AG08395 (cell line): ENCODE measurements at regions not wholly inside any gene's neighbourhood (a gene's known extent, or its start where the extent isn't known, plus 50 kb on each side); places are given as distances from the start of the nearest gene placed in this dataset.
"Not testable (repeated sequence)": the region's sequence is repeated elsewhere in the genome, so short reads cannot be mapped to it uniquely, and the experiment has no call there.

Source experiments
- DNase-seq: peaks from one replicate; pipeline ENCODE4 v3.0.0; 2012; ENCODE audit warnings: mixed read lengths, low spot score

GRCh38 chr17:77548967-77549366 is 408.2 kb downstream of the SEC14L1 start:
- no peak for DNase-seq

- no peak for DNase-seq
Observed at GRCh38 chr17:77549726-77550366, 408.7 kb upstream of the TNRC6C start.

DNA sequence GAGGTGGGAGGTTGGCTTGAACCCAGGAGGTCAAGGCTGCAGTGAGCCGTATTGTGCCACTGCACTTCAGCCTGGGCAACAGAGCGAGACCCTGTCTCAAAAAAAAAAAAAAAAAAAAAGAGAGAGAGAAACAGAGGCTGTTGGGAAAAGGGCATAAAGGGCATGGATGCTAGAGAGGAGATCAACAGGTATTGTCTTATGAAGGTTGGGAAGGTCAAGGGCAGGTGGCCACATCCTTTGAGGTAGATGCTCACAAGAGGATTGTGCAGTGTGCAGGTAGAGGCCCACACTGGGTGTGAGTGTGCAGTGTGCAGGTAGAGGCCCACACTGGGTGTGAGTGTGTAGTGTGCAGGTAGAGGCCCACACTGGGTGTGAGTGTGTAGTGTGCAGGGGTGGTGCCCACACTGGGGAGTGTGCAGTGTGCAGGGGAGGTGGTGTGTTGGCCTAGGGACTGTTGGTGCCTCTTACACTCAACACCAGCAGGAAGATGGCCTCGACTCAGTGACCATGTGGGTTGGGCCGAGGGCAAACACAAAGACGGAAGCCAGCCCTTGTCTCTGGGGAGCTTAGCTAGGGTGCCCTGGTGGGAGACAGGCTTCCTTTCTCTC is 404.9 kb upstream of the TNRC6C start:
- no peak for DNase-seq

DNA sequence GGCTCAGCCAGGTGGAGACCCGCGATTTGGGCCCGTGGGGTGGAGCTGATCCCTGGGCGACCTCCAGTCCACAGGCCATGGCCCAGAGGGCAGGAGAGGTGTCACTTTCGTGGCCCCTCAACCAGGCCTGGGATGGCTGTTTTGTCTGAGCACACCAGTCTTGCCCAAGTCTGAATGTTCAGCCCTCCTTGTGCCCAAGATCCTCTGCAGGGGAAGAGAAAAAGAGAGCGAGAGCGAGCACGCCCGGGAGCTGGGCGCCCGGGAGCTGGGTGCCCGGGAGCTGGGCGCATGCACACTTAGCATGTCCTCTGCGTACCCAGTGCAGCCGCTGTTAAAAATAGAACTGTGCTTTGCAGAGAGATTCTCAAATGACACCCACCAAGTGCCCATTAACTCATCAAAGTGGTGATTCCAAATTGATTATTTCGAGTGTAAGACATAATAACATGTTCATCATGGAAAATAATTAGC is 403.3 kb upstream of the TNRC6C start:
- DNase-seq = no peak

- DNase-seq = no peak
Observed at GRCh38 chr17:77555741-77556291, 402.7 kb upstream of the TNRC6C start.

DNA sequence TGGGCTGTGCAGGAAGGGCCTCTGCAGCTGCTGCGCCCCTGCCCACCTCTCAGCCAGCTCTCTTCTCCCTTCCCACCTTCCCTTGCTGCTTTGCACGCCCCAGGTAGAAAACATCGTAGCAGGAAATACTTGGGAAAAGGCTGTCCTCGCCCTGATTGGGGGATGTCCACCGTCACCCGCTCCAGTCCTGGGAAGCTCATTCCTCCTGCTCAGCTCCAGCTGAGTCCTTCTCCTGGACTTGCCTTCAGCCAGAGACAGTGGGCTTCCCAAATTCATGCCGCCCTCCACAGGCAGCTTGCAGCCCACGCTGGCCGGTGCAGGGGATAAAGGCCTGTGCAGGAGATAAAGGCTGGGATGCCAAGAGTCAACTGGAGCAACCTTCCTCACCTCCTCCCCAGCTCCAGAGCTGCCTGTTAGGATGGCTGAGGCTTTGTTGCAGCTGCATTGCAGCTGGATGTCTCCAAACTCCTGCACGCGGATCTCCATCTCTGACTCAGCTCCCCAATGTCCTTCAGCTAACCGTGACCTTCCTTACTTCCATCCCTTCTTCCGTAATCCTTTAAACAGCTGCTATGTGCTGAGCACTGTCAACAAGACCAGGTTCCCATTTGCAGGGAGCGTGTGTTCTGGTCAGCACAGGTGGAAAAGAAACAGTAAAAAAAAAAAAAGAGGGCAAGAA is 402.0 kb upstream of the TNRC6C start:
- DNase-seq = no peak

GRCh38 chr17:77558846-77559626 is 399.5 kb upstream of the TNRC6C start:
- DNase-seq = no peak

GRCh38 chr17:77560381-77560780 is 398.1 kb upstream of the TNRC6C start:
- DNase-seq = no peak

DNA sequence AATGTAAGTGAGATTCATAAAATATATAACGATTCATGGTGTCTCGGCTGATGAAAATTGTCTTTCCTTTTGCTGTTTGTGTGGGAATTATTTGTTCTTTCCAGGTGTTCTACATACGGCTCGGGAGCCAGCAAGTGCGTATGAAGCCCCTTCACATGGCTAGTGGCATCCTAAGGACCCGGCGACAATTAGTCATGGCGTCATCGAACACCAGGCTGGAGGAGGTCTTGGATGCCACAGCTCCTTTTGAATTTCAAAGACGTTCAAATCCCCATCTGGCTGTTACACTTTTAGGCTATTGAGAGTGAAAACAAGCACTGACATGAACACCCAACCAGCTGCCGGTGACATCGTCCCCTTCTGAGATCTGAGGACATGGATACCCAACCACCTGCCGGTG is 397.7 kb upstream of the TNRC6C start:
- DNase-seq = no peak

GRCh38 chr17:77562361-77562760 is 396.1 kb upstream of the TNRC6C start:
- DNase-seq = not testable (repeated sequence)

DNA sequence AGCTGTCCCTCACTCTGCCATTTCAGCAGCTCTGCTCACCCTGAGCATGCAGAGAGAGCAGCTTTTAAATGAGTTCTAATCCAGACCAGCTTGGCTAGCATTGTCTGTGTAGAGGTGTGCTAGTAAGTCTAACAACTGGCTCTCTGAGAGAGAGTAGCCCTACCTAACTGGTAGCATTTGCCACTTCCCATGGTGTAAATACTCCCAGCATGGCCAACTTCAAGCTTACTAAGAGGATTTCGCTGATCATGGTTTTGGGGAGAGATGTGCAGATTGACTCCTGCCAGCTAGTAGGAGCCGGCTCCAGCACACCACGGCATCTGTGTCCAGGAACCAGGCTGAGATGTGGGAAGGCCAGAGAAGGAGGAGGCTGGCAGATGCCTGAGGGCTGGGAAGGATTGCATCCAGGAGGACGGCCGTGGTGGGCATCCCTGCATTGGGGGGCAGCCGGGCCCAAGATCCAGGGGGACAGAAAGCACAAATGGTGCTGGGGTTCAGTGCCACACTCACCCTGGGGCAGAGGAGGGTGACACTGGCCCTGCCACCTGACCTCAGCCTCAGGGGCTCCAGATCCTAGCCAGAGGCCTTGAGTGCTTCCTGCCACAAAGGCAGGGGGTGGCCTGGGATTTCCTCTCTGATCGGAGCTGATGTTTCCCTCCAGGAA is 394.9 kb upstream of the TNRC6C start:
- DNase-seq = no peak

GRCh38 chr17:77564278-77564920 is 394.1 kb upstream of the TNRC6C start:
- no peak for DNase-seq

DNA sequence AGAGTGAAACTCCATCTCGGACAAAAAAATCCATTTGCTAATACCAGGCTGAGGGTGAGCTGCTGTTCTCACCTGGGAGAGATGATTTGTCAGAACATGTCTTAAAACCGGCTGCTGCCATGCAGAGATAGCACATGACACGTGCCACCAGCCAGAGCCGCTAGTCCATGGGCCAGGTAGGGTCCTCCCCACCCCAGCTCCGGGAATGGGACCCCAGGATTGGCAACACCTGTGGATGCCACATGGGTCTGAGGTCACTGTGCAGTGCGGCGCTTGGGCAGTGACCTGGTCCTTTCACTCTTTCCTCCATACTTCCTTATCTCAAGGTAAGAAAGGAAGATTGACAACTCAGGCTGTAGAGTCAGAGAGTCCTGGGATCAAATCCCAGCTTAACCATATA is 393.3 kb upstream of the TNRC6C start:
- no peak for DNase-seq

- DNase-seq = no peak
Observed at GRCh38 chr17:77566151-77566550, 392.4 kb upstream of the TNRC6C start.

DNA sequence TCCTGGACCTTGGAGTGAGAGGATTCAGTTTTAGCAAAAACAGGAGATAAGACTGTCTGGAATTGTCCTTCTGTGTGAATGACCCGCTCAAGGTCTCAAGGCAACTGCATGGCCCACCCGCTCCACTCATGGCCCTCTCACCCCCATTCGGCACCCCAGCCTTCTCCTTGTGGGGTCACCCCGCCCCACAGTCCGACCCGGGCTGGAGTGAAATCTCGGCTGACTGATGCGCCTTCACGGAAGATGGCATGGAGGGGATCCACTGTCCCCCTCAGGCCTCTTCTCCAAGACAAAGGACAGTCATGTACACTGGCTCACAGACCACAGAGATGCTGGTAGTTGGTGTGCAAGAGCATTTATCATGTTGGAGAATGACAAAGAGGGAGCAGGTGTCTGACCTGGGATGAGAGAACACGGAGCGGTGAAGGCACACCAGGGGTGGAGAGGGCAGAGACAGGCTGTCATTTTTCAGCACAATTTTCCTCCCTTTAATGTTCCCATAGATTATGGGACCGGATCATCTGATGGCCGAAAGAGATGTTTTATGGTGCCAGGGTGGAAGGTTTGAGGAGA is 391.9 kb upstream of the TNRC6C start:
- DNase-seq = no peak

DNA sequence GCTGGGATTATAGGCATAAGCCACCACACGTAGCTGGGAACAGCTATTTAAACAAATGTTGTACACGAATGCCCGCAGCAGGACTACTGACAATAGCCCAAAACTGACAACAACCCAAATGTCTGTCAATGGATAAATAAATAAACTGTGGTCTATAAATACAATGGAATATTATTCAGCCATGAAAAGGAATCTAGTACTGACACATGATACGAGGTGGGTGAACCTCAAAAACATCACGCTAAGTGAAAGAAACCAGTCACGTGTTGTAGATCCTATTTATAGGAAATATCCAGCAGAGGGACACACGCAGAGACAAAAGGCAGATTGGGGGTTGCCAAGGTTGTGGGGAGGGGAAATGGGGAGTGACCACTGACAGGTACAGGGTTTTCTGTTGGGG is 390.0 kb upstream of the TNRC6C start:
- DNase-seq = no peak

DNA sequence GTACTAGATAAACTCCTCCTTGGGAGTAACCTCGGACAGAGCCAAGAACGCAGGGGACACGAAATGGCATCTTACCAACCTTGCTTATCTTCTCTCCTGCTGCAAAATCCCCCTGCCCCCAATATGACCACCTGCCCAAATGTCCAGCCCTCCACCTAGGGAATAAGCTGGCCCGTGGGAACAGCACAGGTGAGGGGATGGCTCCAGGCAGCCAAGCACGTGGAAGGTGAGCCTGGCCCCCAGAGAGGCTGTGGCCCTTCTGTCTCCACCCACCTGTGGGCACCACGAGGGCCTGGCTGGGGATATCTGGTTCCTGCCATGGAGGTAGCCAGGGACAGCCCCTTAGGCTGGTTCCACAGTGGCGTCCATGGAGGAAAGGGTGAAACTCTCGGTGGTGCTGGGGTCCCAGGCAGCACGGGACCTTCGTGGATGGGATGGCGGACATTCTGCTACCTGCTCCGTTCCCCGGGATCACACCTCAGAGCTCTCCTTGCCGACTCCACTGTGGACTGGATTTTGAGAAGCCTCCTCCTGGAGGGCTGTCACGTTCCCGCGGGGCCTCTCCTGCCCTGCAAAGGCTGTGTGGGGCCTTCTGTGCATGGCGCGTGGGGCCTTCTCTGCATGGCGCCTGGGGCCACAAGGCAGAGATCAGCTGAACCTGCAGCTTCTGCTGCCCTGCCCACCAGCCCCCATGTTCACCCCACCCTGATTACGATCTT is 388.5 kb upstream of the TNRC6C start:
- DNase-seq = no peak

DNA sequence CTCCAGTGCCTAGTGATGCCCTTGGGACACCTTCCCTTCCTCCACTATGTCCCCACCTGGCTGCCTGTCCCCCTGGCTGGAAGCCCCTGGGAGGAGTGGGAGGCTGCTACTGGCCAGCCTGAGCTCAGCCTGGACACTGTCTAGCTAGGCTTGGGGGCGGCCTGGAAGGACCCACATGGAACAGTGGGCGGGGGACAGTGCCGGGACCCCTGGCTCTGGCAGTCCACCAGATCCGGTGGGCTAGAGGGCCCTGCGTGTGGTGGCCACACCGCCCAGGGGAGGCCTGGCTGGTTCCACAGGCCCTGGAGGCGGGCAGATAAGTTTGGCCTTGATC is 388.0 kb upstream of the TNRC6C start:
- no peak for DNase-seq

GRCh38 chr17:77571155-77571981 is 387.1 kb upstream of the TNRC6C start:
- peak; percentile 22 for DNase-seq
